Hematopoietic multipotent progenitor cell treated with erythropoietin and hydrocortisone succinate and interleukin-3 and kit ligand, for 17 days (in vitro differentiated cells): ENCODE measurements at regions not wholly inside any gene's neighbourhood (a gene's known extent, or its start where the extent isn't known, plus 50 kb on each side); places are given as distances from the start of the nearest gene placed in this dataset.
A peak's percentile ranks its signal among the peaks of the same experiment; 100 is the strongest.
"Not testable (repeated sequence)": the region's sequence is repeated elsewhere in the genome, so short reads cannot be mapped to it uniquely, and the experiment has no call there.

Source experiments
- DNase-seq: peaks from one replicate; pipeline ENCODE4 v3.0.0-alpha.2; 2015; ENCODE audit warnings: low spot score

DNA sequence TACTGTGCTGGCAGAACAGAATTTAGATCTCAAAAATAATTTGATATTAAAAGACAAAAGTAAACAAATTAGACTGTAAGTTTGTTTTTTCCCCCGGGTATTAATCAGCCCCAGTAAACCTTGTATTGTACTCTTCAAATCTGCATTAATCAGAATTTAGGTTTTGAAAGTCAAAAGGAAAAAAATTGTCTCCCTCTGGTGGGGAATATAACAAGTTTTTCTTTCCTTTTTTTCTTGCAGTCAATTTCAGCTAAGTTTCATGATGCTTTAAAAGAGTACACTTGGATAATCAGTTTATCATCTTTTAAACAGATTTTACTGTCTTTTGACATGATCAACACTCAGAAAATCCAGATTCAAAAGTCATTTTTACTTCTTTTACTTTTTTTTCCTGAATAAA is 134.5 kb upstream of the PKN2 start:
- DNase-seq = no peak

DNA sequence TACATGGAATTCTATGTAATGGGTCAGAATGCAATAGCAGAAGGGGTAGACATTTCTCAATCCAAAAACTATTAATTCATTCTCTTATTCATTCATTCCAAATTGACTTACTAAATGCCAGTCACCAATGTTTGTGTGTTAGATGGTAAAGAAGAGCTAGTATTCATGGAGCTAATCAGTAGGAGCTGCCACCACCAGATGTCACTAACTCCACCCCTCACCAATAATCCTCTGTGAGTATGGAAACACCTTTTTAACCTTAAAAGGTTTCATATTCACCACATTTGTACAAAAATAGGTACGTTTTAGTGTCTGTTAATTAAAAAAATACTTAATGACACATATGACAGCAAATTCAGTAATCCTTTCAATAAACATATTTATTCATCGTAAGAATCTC is 131.8 kb upstream of the PKN2 start:
- no peak for DNase-seq

DNA sequence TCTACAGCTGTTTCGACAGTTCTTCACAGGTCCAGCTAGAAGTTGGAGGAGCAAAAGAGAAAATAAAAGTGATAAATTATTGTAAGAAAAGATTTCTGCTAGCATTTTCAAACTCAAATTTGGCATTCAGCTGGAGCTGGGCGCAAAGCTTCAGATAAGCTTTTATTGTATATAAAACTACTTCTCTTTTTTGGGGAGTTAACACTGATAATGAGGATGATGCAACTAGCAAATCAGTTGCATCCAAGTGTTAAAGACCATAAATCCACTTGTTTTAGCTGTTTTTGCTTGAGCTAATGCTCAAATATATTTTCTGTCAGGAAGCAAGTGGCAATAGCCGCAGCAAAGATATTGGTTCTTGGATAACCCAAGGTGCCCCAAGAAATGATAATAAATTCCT is 127.1 kb upstream of the PKN2 start:
- DNase-seq = no peak

DNA sequence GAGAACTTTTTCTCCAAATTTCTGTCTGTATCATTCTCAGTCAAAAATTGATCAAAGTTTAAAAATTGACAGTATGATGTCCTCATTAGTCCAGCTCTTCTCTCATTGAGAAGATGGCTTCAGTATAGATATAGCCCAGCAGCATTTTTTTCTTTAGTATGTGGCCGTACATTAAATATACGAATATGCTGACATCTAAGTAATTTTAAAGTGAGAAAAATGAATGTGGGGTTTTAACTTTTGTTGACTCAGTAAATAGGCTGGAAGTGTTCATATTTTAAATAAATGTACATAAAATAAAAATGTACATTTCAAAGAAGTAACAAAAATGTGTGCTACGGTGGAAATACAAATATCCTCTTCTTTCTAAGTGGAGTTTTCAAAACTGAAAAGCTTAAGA is 123.5 kb upstream of the PKN2 start:
- no peak for DNase-seq

DNA sequence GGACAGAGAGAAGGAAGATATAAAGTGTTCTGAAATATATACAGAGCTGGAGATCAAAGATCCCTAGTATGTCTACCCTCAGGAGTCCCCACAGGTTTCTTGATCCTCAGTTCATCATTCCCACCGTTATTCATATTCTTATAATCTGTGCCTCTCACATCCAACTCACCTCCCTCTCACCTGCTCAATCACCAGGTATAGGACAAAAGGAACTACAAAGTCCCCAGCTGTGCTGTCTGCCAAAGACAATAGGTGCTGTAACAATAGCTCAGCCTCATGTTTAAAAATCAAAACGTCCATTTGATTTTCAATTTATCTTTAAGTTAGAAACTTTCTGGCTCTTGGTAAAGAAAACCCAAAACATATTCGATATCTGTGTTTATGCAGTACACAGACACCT is 121.1 kb upstream of the PKN2 start:
- DNase-seq = no peak

DNA sequence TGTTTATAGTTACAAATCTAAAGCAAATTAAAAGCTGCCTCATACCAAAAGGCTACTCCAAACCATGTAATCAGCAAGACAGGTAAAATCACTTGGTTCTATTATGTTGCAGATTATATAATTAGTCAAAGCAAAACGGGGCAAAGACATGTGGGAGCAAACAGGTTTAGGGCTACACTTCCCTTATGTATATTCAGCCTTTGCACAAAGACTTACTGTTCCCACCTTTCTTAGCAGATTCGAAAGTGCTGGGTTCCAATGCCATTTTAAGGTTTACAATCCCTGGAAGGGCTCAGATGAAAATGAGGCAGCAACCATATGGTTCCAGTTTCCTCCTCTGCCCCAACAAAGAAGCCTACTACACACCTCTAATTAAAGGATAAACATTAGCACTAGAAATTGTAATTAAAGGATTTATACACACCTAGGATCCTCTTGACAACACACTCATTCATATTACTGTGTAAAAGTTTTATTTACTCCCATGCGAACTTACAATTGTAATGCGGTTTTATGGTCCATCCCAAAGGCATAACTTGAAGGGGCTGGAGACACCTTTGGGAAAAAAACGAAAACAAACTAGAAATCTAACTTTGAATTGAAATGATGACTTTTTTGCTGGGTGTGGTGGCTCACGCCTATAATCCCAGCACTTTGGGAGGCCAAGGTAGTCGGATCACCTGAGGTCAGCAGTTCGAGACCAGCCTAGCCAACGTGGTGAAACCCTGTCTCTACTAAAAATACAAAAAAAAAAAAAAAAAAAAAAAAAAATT is 117.3 kb upstream of the PKN2 start:
- no peak for DNase-seq

DNA sequence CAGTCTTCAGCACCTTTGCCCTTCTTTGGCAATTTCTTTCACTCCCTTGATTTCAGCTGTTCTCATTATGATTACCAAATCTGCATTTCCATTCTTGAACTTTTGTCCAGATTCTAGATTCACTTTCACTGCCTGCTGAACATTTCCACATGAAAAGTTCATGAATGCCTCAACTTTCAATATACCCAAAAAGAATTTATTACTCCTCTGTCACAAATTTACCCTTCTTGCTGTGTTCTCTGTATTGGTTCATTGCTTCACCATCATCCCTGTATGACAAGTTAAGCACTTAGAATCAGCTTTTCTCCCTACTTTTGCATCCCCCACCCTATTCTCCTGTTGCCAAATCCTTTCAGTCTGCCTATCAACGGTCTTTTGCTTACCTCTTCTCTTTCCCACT is 112.6 kb upstream of the PKN2 start:
- DNase-seq = no peak

DNA sequence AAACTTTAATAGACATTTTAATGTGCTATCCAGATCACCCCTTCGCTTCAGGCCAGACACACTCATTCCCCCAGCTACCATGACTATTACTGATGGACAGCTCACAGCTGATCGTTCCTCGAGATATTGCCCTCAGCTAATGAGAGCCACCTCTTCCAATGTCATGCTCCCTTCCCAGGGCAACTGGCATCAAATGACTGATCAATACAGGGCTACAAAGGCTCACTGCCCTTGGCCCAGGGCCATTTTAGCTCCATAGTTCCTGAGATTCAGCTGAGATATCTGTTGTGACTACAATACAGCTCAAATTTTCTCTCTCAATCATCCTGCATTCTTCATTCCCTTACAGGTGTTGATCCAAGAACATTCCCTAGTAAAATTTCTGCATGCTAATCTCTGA is 104.5 kb upstream of the PKN2 start:
- DNase-seq = no peak

DNA sequence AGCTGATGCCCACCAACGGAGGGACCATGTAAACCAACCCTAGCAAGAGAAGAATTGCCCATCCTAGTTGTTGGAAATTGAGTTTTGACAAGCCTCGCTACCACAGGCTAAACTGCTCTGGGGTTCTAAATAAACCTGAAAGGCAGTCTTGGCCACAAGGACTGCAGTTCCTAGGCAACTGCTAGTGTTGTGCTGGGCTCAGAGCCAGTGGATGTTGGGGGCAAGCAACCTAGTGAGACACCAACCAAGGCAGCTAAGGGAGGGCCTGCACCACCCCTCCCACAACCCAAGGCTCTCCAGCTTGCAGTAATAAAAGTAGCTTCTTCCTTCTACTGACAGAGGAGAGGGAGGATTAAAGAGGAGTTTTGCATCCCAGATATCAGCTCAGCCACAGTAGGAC is 102.4 kb upstream of the PKN2 start:
- DNase-seq = no peak

DNA sequence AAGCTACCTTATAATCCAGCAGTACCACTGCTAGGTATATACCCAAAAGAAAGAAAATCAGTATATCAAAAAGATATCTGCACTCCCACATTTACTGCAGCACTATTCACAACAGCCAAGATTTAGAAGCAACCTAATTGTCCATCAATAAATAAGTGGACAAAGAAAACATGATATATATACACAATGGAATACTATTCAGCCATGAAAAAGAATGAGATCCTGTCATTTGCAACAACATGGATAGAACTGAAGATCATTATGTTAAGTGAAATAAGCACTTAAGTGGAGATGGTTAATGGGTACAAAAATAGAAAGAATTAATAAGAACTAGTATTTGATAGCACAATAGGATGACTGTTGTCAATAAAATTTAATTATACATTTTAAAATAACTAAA is 90.7 kb upstream of the PKN2 start:
- no peak for DNase-seq

DNA sequence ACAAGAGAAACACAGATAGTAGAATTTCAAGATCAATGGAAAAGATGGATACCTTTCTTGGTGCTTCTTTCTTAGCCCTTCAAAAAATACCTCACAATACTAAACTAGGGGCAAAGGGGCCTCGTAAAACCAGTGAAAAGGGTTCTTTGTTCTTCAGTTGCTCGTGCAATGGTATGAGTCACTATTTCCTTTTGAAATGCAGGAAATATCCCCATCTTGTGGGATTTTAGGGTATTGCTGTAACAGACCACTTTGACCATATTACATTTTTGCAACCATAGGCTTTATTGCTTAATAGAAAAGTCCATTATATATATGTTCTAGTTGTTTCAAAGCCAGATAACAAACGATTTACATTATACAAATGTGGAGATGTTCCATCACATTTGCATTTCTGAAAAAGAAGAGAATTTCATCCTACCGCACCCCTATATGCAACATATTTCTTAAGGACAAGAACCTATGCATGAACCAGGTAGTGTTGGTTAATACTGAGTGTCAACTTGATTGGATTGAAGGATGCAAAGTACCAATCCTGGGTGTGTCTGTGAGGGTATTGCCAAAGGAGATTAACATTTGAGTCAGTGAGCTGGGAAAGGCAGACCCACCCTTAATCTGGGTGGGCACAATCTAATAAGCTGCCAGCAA is 88.6 kb upstream of the PKN2 start:
- peak; percentile 13 for DNase-seq

DNA sequence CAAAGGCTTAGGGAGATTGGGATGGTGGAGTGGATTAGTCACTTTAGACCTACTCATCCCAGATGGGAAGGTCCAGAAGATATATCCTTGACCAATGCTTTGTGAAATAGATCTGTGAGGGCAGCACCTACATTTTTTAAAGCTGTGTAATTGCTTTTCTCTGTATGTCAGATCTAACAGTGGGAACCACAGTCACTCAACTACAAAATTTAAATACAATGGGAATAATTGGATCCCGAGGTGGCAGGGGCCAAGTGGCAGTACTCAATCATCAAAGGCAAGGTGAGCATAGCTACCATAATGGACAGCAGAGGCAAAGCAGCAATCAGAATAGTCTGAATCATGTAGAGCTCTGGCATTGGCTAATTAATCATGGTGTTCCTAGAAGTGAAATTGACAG is 86.1 kb upstream of the PKN2 start:
- not testable (repeated sequence) for DNase-seq

DNA sequence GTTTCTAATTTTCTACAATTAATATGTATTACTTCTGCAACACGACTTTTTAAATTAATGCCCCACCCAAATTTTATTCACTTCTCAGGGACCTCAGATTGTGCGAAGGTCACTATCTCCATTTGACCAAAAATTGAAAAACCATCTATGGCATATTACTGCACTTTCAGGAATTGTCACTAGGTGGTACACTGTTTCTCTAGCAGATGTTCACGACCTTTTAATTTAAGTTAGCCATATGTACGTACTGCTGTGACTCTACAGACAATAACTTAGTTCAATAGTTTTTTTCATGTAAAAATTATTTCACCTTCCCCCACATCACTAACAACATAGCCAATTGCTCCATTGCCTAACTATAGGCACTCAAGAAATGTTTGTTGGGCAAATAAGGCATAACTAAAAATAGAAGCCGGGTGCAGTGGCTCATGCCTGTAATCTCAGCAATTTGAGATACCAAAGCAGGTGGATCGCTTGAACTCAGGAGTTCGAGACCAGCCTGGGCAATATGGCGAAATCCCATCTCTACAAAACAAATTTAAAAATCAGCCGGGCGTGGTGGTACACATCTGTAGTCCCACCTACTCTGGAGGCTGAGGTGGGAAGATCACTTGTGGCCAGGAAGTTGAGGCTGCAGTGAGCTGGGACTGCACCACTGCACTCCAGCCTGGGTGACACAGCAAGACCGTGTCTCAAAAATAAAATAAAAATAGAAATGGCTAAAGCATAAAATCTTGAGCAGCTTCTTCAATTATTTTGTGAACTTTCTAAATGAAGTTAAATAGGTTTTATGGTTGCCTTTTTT is 75.7 kb upstream of the PKN2 start:
- peak; percentile 19 for DNase-seq

DNA sequence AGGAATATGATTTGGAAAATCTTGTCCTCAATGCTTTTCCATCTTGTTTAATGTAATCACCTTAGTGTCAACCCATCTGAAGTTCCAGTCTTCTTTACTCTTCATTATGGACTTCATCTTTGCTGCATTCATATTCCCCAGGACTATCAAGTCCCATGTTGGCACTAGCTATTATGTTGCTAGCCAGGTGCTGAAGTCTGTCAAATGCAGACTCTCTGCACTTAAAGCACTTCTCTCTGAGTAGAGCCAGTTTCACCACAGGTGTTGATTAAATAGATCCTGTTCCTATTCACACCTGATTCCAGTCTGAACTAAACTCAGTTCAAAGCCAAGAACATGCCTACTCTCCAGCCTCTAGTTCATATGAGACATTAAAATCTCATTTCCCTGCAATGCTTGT is 75.0 kb upstream of the PKN2 start:
- DNase-seq = no peak

DNA sequence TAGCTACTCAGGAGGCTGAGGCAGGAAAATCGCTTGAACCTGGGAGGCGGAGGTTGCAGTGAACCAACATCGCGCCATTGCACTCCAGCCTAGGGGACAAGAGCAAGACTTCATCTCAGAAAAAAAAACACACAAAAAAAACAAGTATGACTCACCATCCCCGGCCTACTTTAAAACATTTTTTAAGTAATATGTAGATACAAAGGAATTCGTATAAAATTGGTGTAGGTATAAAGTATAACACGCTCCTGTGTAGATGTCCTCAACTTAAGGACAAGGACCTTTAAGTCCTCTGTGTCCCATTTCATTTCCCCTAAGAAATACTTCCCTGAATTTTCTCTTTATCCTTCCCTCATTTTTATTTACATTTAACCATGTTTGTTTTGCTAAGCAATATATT is 73.4 kb upstream of the PKN2 start:
- DNase-seq = no peak

DNA sequence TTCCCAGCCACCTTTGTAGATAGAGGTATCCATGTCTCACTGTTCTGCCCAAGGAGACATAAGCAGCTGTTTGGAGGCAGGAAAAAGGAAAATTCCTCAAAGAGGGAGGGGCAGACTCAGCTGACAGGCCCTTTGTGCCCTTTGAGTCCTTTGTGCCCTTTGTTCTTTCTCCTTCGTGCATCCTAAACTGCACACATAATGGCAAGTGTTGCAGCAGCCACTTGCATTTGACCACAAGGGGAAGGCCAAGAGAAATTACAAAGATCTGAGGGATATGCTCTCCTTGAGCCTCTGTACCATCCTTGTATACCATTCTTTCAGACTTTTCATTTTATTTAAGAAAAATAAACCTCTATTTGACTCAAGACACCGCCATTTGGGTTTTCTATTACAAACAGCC is 71.8 kb upstream of the PKN2 start:
- no peak for DNase-seq

DNA sequence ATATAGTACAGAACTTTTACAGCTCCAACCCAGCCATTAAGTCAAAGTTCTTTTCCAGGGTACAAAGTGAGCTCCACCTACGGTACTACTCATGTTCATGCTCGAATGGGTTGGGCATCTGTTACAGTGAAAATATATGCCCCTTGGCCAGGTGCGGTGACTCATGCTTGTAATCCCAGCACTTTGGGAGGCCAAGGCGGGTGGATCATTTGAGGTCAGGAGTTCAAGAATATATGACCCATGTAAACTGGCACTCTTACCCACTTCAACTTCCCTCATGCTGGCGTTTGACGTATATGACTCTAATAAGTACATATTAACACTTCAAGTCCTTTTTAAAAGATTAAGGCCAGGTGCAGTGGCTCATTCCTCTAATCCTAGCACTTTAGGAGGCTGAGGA is 71.3 kb upstream of the PKN2 start:
- DNase-seq = no peak

DNA sequence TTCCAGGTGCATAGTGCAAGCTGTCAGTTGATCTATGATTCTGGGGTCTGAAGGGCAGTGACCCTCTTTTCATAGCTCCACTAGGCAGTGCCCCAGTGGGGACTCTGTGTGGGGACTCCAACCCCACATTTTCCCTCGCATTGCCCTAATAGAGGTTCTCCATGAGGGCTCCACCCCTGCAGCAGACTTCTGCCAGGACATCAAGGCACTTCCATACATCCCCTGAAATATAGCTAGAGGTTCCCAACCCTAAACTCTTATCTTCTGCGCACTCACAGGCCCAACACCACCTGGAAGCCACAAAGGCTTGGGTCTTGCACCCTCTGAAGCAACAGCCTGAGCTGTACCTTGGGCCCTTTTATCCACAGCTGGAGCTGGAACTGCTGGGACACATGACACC is 65.7 kb upstream of the PKN2 start:
- no peak for DNase-seq

DNA sequence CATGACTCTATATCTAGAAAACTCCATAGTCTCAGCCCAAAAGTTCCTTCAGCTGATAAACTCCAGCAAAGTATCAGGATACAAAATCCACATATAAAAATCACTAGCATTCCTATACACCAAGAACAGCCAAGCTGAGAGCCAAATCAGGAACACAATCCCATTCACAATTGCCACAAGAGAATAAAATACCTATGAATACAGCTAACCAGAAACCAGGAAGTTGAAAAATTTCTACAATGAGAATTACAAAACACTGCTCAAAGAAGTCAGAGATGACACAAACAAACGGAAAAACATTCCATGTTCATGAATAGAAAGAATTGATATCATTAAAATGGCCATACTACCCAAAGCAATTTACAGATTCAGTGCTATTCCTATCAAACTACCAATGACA is 61.0 kb upstream of the PKN2 start:
- not testable (repeated sequence) for DNase-seq
